ENCODE measurements at regions not wholly inside any gene's neighbourhood (a gene's known extent, or its start where the extent isn't known, plus 50 kb on each side); places are given as distances from the start of the nearest gene placed in this dataset.

DNA sequence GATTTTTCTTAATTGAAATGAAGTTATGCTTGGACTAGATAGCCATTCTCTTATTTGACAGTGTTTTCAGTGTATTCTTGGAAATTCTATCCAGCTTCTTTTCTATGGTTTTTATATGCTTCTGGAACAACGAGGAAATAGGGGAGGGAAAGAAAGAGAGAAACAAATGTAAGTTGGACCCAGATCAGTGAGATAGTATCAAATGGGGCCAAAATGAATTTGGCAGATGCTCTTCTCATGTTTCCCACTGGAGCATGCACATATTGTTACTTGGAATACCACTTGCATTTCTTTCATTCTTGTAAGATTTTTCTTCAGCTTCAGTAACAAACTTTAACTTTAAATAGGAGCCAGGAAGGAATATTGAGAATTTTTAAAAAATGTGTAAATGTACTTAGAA, 312.3 kb downstream of the PRL start:
- dilution Hi-C loops (cut with MboI; ENCODE audit: extremely low pct_ligation_motif_present, low sequenced_read_pairs) (no loop called here), intact Hi-C loops (cut with micrococcal nuclease) (loop anchor here (10.0 kb wide), 1 partner anchor 460 kb away; no protein-coding TSS in a partner anchor)
- POLR2A ChIA-PET = no interaction called here
- DNase-seq (ENCODE audit: low read depth, low spot score) (no peak), FAIRE-seq (peak; percentile 62)
- no peaks in the 10 kb centered on the region for H4K20me1 ChIP-seq (replicated peaks; ENCODE audit: control insufficient read depth, extremely low read depth, insufficient read depth, low read length)
- no peak overlapping the region for H3K27ac ChIP-seq (ENCODE audit: insufficient read depth, low read depth, low read length)
- H3K9me3 ChIP-seq (replicated peaks; ENCODE audit: control insufficient read depth, insufficient read depth, low read length) = no peaks in the 10 kb centered on the region
- BruUV-seq (replicated peaks) = no TSS peak
- TF ChIP-seq FOS (IDR thresholded peaks at IDR 0.05; ENCODE audit: borderline replicate concordance, insufficient read depth, low read length) (no peak), POLR2AphosphoS5 (IDR thresholded peaks at IDR 0.05; ENCODE audit: insufficient read depth, low read depth, low read length) (no peak), EZH2 (IDR thresholded peaks at IDR 0.05; ENCODE audit: borderline replicate concordance, low read depth, low read length, severe bottlenecking) (no peak), JUN (IDR thresholded peaks at IDR 0.05; ENCODE audit: borderline replicate concordance, insufficient read depth, insufficient read length, low read depth) (no peak), GATA2 (IDR thresholded peaks at IDR 0.05; ENCODE audit: insufficient read depth, insufficient read length, low read depth, low read length) (no peak), POLR2A (IDR thresholded peaks at IDR 0.05; ENCODE audit: low read depth, low read length) (no peak), MYC (IDR thresholded peaks at IDR 0.05; ENCODE audit: low read depth, low read length) (no peak)
- TF ChIP-seq, protein P1, sequence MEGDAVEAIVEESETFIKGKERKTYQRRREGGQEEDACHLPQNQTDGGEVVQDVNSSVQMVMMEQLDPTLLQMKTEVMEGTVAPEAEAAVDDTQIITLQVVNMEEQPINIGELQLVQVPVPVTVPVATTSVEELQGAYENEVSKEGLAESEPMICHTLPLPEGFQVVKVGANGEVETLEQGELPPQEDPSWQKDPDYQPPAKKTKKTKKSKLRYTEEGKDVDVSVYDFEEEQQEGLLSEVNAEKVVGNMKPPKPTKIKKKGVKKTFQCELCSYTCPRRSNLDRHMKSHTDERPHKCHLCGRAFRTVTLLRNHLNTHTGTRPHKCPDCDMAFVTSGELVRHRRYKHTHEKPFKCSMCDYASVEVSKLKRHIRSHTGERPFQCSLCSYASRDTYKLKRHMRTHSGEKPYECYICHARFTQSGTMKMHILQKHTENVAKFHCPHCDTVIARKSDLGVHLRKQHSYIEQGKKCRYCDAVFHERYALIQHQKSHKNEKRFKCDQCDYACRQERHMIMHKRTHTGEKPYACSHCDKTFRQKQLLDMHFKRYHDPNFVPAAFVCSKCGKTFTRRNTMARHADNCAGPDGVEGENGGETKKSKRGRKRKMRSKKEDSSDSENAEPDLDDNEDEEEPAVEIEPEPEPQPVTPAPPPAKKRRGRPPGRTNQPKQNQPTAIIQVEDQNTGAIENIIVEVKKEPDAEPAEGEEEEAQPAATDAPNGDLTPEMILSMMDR (IDR thresholded peaks at IDR 0.05; ENCODE audit: extremely low read depth in 1 of 2, insufficient read depth in 1 of 2, low read depth in 1 of 2, low read length in 2 of 2) = no peak
- TF ChIP-seq, protein P2, sequence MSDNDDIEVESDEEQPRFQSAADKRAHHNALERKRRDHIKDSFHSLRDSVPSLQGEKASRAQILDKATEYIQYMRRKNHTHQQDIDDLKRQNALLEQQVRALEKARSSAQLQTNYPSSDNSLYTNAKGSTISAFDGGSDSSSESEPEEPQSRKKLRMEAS (IDR thresholded peaks at IDR 0.05; ENCODE audit: insufficient read depth, insufficient read length) = no peak
- H3K79me2 ChIP-seq (ENCODE audit: control insufficient read depth, insufficient read depth, low read length) = no peaks in the 10 kb centered on the region
- H3K4me3 ChIP-seq (replicated peaks in 1 of 3; ENCODE audit: insufficient read depth in 1 of 3, low read depth in 1 of 3, low read length in 3 of 3) = no peak overlapping the region
- H3K4me1 ChIP-seq (ENCODE audit: control insufficient read depth, extremely low read depth, insufficient read depth, low read length) = peaks cover 33% of the 10 kb centered on the region
- CTCF ChIA-PET = no interaction called here
- no peaks in the 10 kb centered on the region for H3K9me1 ChIP-seq (replicated peaks; ENCODE audit: control insufficient read depth, extremely low read depth, insufficient read depth, low read length)
- H2AFZ ChIP-seq (ENCODE audit: low read depth, low read length) = no peak overlapping the region
- peaks cover 4 to 5% of the 10 kb centered on the region in 2 experiments for H3K36me3 ChIP-seq (ENCODE audit: control insufficient read depth in 2 of 2, extremely low read depth in 1 of 2, insufficient read depth in 2 of 2, low read length in 2 of 2)
- no peak overlapping the region for H3K9ac ChIP-seq (replicated peaks; ENCODE audit: extremely low read depth, insufficient read depth, low read length)
- H3K4me2 ChIP-seq (ENCODE audit: insufficient read depth, low read length) = no peak overlapping the region
- H3K27me3 ChIP-seq (ENCODE audit: control insufficient read depth in 2 of 2, insufficient read depth in 2 of 2, low read length in 2 of 2) = no peaks in the 10 kb centered on the region

Measured in endothelial cell of umbilical vein (primary cell).